ENCODE measurements at regions not wholly inside any gene's neighbourhood (a gene's known extent, or its start where the extent isn't known, plus 50 kb on each side); places are given as distances from the start of the nearest gene placed in this dataset.

DNA sequence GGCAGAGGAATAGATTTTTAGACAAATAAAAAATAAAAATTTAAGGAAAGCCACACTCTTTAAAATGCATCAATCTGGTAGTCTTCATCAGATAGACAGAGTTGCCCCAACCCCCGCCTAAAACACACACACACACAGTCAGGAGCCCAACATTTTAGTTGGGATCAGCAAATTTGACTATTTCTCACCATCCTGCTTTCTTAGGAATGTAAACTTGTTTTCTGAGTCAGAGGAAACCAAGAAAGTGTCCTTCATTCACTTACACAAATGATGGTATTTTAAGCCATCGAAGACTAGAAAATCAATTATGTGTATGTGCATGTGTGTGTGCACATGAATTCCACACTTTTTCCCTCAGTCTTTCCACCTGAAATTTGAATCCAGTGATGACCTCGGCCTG is 1657.5 kb downstream of the SLITRK1 start:
- no peaks in the 10 kb centered on the region for H4K20me1 ChIP-seq (replicated peaks; ENCODE audit: insufficient read depth)
- H3K9me2 ChIP-seq (ENCODE audit: insufficient read depth): no peaks in the 10 kb centered on the region
- Mint-ChIP-seq H3K9me3 (peaks cover 18% of the 10 kb centered on the region), H3K36me3 (ENCODE audit: low read depth) (peaks cover 10% of the 10 kb centered on the region), H3K4me3 (no peak overlapping the region), H3K4me1 (no peaks in the 10 kb centered on the region), H3K27ac (no peak overlapping the region), H3K27me3 (ENCODE audit: insufficient read depth, low read depth, poor library complexity) (peaks cover under 1% of the 10 kb centered on the region)
- H3K4me2 ChIP-seq: no peak overlapping the region
- H3K27ac ChIP-seq (ENCODE audit: low read depth): no peak overlapping the region
- TF ChIP-seq, protein P1, sequence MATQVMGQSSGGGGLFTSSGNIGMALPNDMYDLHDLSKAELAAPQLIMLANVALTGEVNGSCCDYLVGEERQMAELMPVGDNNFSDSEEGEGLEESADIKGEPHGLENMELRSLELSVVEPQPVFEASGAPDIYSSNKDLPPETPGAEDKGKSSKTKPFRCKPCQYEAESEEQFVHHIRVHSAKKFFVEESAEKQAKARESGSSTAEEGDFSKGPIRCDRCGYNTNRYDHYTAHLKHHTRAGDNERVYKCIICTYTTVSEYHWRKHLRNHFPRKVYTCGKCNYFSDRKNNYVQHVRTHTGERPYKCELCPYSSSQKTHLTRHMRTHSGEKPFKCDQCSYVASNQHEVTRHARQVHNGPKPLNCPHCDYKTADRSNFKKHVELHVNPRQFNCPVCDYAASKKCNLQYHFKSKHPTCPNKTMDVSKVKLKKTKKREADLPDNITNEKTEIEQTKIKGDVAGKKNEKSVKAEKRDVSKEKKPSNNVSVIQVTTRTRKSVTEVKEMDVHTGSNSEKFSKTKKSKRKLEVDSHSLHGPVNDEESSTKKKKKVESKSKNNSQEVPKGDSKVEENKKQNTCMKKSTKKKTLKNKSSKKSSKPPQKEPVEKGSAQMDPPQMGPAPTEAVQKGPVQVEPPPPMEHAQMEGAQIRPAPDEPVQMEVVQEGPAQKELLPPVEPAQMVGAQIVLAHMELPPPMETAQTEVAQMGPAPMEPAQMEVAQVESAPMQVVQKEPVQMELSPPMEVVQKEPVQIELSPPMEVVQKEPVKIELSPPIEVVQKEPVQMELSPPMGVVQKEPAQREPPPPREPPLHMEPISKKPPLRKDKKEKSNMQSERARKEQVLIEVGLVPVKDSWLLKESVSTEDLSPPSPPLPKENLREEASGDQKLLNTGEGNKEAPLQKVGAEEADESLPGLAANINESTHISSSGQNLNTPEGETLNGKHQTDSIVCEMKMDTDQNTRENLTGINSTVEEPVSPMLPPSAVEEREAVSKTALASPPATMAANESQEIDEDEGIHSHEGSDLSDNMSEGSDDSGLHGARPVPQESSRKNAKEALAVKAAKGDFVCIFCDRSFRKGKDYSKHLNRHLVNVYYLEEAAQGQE (IDR thresholded peaks at IDR 0.05; ENCODE audit: unreplicated experiment): no peak
- no peak for TF ChIP-seq POLR2AphosphoS5 (IDR thresholded peaks at IDR 0.05; ENCODE audit: low read depth)
- TF ChIP-seq, protein P2, sequence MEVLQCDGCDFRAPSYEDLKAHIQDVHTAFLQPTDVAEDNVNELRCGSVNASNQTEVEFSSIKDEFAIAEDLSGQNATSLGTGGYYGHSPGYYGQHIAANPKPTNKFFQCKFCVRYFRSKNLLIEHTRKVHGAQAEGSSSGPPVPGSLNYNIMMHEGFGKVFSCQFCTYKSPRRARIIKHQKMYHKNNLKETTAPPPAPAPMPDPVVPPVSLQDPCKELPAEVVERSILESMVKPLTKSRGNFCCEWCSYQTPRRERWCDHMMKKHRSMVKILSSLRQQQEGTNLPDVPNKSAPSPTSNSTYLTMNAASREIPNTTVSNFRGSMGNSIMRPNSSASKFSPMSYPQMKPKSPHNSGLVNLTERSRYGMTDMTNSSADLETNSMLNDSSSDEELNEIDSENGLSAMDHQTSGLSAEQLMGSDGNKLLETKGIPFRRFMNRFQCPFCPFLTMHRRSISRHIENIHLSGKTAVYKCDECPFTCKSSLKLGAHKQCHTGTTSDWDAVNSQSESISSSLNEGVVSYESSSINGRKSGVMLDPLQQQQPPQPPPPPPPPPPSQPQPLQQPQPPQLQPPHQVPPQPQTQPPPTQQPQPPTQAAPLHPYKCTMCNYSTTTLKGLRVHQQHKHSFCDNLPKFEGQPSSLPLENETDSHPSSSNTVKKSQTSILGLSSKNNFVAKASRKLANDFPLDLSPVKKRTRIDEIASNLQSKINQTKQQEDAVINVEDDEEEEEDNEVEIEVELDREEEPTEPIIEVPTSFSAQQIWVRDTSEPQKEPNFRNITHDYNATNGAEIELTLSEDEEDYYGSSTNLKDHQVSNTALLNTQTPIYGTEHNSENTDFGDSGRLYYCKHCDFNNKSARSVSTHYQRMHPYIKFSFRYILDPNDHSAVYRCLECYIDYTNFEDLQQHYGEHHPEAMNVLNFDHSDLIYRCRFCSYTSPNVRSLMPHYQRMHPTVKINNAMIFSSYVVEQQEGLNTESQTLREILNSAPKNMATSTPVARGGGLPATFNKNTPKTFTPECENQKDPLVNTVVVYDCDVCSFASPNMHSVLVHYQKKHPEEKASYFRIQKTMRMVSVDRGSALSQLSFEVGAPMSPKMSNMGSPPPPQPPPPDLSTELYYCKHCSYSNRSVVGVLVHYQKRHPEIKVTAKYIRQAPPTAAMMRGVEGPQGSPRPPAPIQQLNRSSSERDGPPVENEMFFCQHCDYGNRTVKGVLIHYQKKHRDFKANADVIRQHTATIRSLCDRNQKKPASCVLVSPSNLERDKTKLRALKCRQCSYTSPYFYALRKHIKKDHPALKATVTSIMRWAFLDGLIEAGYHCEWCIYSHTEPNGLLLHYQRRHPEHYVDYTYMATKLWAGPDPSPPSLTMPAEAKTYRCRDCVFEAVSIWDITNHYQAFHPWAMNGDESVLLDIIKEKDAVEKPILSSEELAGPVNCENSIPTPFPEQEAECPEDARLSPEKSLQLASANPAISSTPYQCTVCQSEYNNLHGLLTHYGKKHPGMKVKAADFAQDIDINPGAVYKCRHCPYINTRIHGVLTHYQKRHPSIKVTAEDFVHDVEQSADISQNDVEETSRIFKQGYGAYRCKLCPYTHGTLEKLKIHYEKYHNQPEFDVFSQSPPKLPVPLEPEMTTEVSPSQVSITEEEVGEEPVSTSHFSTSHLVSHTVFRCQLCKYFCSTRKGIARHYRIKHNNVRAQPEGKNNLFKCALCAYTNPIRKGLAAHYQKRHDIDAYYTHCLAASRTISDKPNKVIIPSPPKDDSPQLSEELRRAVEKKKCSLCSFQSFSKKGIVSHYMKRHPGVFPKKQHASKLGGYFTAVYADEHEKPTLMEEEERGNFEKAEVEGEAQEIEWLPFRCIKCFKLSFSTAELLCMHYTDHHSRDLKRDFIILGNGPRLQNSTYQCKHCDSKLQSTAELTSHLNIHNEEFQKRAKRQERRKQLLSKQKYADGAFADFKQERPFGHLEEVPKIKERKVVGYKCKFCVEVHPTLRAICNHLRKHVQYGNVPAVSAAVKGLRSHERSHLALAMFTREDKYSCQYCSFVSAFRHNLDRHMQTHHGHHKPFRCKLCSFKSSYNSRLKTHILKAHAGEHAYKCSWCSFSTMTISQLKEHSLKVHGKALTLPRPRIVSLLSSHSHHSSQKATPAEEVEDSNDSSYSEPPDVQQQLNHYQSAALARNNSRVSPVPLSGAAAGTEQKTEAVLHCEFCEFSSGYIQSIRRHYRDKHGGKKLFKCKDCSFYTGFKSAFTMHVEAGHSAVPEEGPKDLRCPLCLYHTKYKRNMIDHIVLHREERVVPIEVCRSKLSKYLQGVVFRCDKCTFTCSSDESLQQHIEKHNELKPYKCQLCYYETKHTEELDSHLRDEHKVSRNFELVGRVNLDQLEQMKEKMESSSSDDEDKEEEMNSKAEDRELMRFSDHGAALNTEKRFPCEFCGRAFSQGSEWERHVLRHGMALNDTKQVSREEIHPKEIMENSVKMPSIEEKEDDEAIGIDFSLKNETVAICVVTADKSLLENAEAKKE (CRISPR knock-in tag; IDR thresholded peaks at IDR 0.05): no peak
- TF ChIP-seq, protein P3, sequence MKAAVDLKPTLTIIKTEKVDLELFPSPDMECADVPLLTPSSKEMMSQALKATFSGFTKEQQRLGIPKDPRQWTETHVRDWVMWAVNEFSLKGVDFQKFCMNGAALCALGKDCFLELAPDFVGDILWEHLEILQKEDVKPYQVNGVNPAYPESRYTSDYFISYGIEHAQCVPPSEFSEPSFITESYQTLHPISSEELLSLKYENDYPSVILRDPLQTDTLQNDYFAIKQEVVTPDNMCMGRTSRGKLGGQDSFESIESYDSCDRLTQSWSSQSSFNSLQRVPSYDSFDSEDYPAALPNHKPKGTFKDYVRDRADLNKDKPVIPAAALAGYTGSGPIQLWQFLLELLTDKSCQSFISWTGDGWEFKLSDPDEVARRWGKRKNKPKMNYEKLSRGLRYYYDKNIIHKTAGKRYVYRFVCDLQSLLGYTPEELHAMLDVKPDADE (IDR thresholded peaks at IDR 0.05): no peak
- TF ChIP-seq EZH2 (IDR thresholded peaks at IDR 0.05; ENCODE audit: low read depth, unreplicated experiment): no peak
- no peak for TF ChIP-seq ZNF331 (CRISPR knock-in tag; IDR thresholded peaks at IDR 0.05; ENCODE audit: low read depth)
- TF ChIP-seq EZH2phosphoT487 (IDR thresholded peaks at IDR 0.05; ENCODE audit: unreplicated experiment): no peak
- H3F3A ChIP-seq (replicated peaks; ENCODE audit: low read depth): no peaks in the 10 kb centered on the region
- H2AFZ ChIP-seq: no peak overlapping the region
- H3K27me3 ChIP-seq (ENCODE audit: insufficient read depth): no peaks in the 10 kb centered on the region
- H3K4me3 ChIP-seq: no peak overlapping the region
- ATAC-seq (no peak), DNase-seq (ENCODE audit: low spot score) (no peak)
- H3K4me1 ChIP-seq (ENCODE audit: insufficient read depth): no peaks in the 10 kb centered on the region
- no peaks in the 10 kb centered on the region for H3K36me3 ChIP-seq (ENCODE audit: insufficient read depth)
- no peaks in the 10 kb centered on the region for H3K79me2 ChIP-seq (replicated peaks; ENCODE audit: insufficient read depth)
